DND-41 (cell line): ENCODE measurements at regions not wholly inside any gene's neighbourhood (a gene's known extent, or its start where the extent isn't known, plus 50 kb on each side); places are given as distances from the start of the nearest gene placed in this dataset.

Source experiments
- CTCF ChIP-seq: IDR thresholded peaks from 2 replicates; pipeline ENCODE4 v1.5.1; 2012; ENCODE audit warnings: borderline replicate concordance, low read length, moderate library complexity, mild to moderate bottlenecking; ENCODE audit not compliant: poor library complexity, severe bottlenecking; ENCODE audit errors: extremely low read depth
- EZH2 ChIP-seq: IDR thresholded peaks from 3 replicates; pipeline ENCODE4 v1.6.1; 2012; ENCODE audit warnings: borderline replicate concordance, low read depth, mild to moderate bottlenecking, moderate library complexity, low read length, inconsistent platforms; ENCODE audit not compliant: severe bottlenecking

GRCh38 chr5:8471581-8471980 lies 602.6 kb downstream of the MTRR start:
- TF ChIP-seq CTCF, result no peak
- TF ChIP-seq EZH2, result no peak
